Nephron progenitor cell (in vitro differentiated cells): ENCODE measurements at regions not wholly inside any gene's neighbourhood (a gene's known extent, or its start where the extent isn't known, plus 50 kb on each side); places are given as distances from the start of the nearest gene placed in this dataset.

Source experiments
- DNase-seq: peaks from one replicate; pipeline ENCODE4 v3.0.0; 2021
- H3K27ac Mint-ChIP-seq: 2 replicates; pipeline ENCODE4 v1.8.0; 2021; ENCODE audit warnings: mild to moderate bottlenecking, moderate library complexity, mixed read lengths
- H3K27me3 Mint-ChIP-seq: 2 replicates; pipeline ENCODE4 v1.8.0; 2021; ENCODE audit warnings: mild to moderate bottlenecking, low read depth, mixed read lengths; ENCODE audit not compliant: poor library complexity
- H3K36me3 Mint-ChIP-seq: 2 replicates; pipeline ENCODE4 v1.8.0; 2021; ENCODE audit warnings: low read depth, mixed read lengths
- H3K4me1 Mint-ChIP-seq: 2 replicates; pipeline ENCODE4 v1.8.0; 2021; ENCODE audit warnings: mixed read lengths
- H3K4me3 Mint-ChIP-seq: 2 replicates; pipeline ENCODE4 v1.8.0; 2021; ENCODE audit warnings: mild to moderate bottlenecking, moderate library complexity, mixed read lengths
- H3K9me3 Mint-ChIP-seq: 2 replicates; pipeline ENCODE4 v1.8.0; 2021; ENCODE audit warnings: mild to moderate bottlenecking, moderate library complexity, mixed read lengths
- CTCF ChIP-seq: fragments of 200-600 bp; sonication (generic); IDR thresholded peaks from 2 replicates; pipeline ENCODE4 v1.5.0; 2021; ENCODE audit warnings: antibody characterized with exemption

GRCh38 chr5:156178117-156178516 lies 148.8 kb upstream of the SGCD start:
- TF ChIP-seq CTCF: no peak
- H3K4me3 Mint-ChIP-seq: no peak overlapping the region
- H3K4me1 Mint-ChIP-seq: peaks cover 8% of the 10 kb centered on the region
- no peak overlapping the region for H3K27ac Mint-ChIP-seq
- H3K36me3 Mint-ChIP-seq: no peaks in the 10 kb centered on the region
- DNase-seq: no peak
- H3K27me3 Mint-ChIP-seq: peaks cover 7% of the 10 kb centered on the region
- peaks cover 10% of the 10 kb centered on the region for H3K9me3 Mint-ChIP-seq

DNA sequence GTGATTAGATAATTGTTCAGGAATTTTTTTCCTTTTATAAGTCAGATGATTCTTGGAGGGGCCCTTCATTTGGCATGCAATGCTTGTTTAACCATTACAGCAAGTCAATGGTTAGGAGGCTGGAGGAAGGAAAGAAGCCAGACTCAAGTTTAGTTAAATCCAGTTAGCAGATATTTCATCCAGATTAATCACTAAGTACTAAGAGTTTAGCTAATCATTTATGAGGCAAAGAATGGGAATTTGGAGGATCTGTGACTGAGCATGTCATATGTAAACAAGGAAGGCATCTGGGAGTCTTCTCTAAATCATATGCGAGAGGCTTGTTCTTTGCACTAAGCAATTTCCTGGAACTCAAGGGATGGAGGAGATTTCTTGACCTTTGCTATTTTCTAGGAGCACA lies 145.3 kb upstream of the SGCD start:
- TF ChIP-seq CTCF: no peak
- no peaks in the 10 kb centered on the region for H3K36me3 Mint-ChIP-seq
- peaks cover 10% of the 10 kb centered on the region for H3K9me3 Mint-ChIP-seq
- H3K4me1 Mint-ChIP-seq: no peaks in the 10 kb centered on the region
- no peak for DNase-seq
- no peak overlapping the region for H3K27ac Mint-ChIP-seq
- H3K27me3 Mint-ChIP-seq: peaks cover 7% of the 10 kb centered on the region
- no peak overlapping the region for H3K4me3 Mint-ChIP-seq

GRCh38 chr5:156182174-156182967 lies 144.6 kb upstream of the SGCD start:
- DNase-seq: no peak
- peaks cover 7% of the 10 kb centered on the region for H3K27me3 Mint-ChIP-seq
- H3K4me1 Mint-ChIP-seq: no peaks in the 10 kb centered on the region

DNA sequence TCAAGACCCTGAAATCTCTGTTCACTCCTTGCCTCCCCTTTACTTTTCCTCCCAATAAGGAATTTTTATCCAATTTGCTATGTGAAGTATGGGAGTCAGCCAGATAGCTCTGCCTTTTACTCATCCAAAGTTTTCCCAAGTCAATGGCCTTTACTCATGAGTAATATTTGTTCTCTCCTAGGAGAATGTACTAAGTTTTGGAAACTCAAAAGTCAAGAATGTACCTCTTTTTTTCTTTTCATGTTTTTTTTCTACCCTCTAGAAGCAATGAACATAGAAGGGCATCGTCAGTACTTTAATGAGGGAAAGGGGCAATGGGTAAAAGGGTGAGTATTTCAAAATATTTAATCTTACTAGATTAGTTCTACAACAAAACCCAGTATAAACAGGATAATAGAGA lies 140.2 kb upstream of the SGCD start:
- Mint-ChIP-seq H3K4me3 (no peak overlapping the region), H3K27ac (no peak overlapping the region), H3K9me3 (no peaks in the 10 kb centered on the region), H3K36me3 (no peaks in the 10 kb centered on the region), H3K27me3 (peaks cover 3% of the 10 kb centered on the region), H3K4me1 (no peaks in the 10 kb centered on the region)
- no peak for TF ChIP-seq CTCF
- DNase-seq: no peak

More at GRCh38 chr5:156182174-156182967, 144.6 kb upstream of the SGCD start:
- Mint-ChIP-seq H3K36me3 (no peaks in the 10 kb centered on the region), H3K4me3 (no peak overlapping the region), H3K9me3 (peaks cover 10% of the 10 kb centered on the region), H3K27ac (no peak overlapping the region)
- no peak for TF ChIP-seq CTCF

GRCh38 chr5:156188016-156188415 lies 138.9 kb upstream of the SGCD start:
- Mint-ChIP-seq H3K4me1 (no peaks in the 10 kb centered on the region), H3K36me3 (no peaks in the 10 kb centered on the region), H3K27me3 (peaks cover 1% of the 10 kb centered on the region), H3K27ac (no peak overlapping the region), H3K9me3 (no peaks in the 10 kb centered on the region), H3K4me3 (no peak overlapping the region)
- DNase-seq: no peak
- no peak for TF ChIP-seq CTCF

DNA sequence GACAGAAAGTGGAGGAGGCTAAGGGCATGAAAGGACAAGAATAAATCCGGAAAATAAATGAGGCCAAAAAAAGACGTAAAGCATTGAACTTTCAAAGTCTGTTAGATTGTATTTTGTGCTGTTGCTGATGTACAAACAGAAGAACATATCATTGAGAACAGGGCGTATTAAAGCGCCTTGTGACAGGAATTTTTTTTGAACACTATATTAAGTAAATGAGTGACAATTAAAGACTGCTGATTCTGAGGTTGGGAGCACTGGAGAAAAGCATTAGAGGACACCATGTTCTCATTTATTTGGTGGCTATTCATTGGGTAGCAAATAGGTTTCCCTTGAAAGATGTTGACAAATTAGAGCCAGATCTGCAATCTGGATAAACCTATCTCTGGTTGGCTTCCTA lies 137.3 kb upstream of the SGCD start:
- H3K4me3 Mint-ChIP-seq: no peak overlapping the region
- no peaks in the 10 kb centered on the region for H3K27me3 Mint-ChIP-seq
- H3K36me3 Mint-ChIP-seq: no peaks in the 10 kb centered on the region
- no peak for TF ChIP-seq CTCF
- no peaks in the 10 kb centered on the region for H3K9me3 Mint-ChIP-seq
- no peak for DNase-seq
- no peaks in the 10 kb centered on the region for H3K4me1 Mint-ChIP-seq
- no peak overlapping the region for H3K27ac Mint-ChIP-seq
